Activated CD8-positive, alpha-beta memory T cell treated with anti-CD3 and anti-CD28 coated beads, Interleukin-2, amount 50 U/mL, for 24 hours (primary cell): ENCODE measurements at regions not wholly inside any gene's neighbourhood (a gene's known extent, or its start where the extent isn't known, plus 50 kb on each side); places are given as distances from the start of the nearest gene placed in this dataset.
"Not testable (repeated sequence)": the region's sequence is repeated elsewhere in the genome, so short reads cannot be mapped to it uniquely, and the experiment has no call there.

Experiments
- DNase-seq: peaks from one replicate; pipeline ENCODE4 v3.0.0-alpha.2; 2020; ENCODE audit errors: extremely low read depth

DNA sequence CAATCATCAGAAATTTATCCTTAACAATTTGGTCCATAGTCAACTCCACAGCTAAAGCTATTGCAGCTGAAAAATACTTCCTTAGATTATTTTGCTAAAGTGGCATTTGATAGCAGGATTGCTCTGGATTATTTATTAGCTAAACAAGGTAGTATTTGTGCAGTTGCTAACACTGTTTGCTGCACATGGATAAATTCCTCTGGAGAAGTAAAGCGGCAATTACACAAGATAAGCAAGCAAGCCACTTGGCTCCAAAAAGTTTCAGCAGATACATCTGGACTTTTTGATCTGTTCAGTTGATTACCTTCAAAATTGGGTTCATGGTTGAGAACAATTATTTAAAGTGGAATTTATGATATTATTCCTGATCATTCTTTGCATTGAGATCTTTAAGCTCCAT lies 971.5 kb downstream of the C4orf33 start:
- DNase-seq: no peak

DNA sequence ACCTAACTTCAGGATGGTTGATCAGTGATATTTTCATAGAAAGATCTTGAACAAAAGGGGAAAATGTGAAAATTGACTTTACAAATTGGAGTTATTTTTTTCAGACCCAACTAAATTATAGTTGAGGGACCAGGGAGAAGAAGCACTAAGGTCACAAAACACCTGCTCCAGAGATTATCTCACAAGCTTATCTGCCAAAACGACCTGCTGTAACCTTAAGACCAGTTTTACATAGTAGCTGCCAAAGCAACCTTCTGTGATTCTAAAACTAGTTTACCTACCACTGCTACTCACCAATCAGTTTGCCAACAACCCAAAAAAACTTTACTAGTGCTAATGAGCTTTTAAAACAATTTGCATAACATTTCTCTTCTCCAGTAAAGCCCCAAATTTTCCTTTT lies 972.1 kb downstream of the C4orf33 start:
- no peak for DNase-seq

DNA sequence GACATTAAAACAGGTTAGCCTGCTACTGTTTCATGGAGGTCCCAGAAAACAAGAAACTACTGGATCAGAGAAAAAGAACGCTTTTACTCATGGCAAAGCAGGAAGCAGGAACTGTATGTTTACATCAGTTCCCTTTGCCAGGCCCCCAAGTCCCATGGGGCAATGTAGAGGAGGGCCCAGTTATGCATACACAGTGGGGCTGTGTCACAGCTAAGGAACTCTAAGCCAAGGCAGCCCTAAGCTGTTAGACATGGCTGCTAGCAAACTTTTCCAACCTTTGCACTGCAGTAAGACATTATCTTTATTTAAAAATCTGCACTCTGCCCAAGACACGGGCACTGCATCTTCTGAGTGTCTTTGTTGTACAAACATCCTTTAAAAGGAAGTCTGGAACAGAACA lies 975.8 kb downstream of the C4orf33 start:
- DNase-seq: no peak

DNA sequence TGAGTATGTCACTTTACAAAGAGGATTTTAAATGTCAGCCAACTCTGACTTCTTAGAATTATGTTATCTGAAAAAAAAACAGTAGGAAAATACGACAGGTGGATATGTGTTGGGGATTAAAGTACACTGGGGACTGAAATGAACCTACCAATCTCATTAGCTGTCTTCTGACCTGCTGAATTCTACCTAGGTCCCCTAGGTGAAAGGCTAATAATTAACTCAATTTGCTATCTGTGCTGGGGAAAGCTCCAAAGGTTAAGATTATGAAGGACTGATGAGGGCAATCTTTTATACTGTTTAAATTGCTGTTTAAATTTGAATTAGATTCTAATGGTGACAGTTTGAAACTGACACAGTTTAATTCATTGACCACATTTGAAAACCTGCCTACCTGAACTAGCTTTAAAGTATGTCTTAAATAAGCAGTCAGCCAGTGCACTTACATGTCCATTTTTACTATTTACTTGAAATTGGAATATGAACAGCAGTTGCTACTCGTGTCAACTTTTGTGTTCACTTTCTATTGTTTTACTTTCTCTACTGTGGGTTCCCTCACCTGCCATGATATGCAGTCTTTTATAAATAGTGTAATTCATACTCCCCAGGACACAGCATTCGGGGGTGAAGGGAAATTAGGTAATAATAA lies 977.3 kb downstream of the C4orf33 start:
- DNase-seq: no peak

DNA sequence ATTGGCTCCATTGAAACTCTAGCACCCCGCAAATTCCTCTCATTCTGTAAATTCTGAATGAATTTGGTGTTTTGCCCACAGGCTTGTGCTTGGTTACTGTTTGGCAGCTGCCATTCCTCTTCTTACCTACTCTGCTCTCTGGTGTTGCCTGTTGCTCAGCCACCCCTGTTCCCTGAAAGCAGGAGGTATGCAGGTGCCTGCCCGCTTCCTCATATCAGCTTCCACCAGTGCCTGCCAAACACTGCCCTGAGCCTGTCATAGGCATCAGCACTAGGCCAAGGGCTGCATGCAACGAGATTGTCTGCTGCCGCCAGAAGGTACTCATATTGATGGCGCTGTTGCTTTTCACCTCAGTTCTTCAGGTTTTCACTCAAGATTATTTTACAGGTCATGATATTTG lies 978.1 kb downstream of the C4orf33 start:
- DNase-seq: no peak

DNA sequence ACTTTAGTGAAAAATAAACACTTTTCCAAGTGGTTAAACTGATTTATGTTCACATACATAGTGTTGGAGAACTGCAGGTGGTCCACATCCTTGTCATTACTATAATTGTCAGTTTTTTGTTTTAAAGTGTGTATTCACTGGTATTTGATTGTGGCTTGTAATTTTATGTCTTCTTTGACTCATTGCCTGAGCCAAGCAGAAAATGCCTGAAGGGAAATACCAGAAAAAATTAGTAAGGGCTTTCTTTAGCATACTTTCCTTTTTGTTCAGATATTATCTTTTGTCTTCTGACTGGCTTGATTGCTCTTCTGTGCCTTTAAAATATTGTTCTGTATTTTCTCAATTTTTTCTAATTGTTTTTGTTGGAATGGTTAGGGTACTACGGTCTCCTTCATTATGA lies 981.3 kb downstream of the C4orf33 start:
- no peak for DNase-seq

DNA sequence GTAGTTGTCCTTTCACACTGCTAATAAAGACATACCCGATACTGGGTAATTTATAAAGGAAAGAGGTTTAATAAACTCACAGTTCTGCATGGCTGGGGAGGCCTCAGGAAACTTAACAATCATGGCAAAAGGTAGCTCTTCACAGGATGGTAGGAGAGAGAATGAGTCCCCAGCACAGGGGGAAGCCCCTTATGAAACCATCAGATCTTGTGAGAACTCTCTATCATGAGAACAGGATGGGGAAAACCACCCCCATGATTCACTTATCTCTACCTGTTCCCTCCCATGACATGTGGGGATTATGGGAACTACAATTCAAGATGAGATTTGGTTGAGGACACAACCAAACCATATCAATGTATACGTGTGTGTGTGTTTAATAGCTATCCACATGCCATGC lies 983.1 kb downstream of the C4orf33 start:
- not testable (repeated sequence) for DNase-seq

DNA sequence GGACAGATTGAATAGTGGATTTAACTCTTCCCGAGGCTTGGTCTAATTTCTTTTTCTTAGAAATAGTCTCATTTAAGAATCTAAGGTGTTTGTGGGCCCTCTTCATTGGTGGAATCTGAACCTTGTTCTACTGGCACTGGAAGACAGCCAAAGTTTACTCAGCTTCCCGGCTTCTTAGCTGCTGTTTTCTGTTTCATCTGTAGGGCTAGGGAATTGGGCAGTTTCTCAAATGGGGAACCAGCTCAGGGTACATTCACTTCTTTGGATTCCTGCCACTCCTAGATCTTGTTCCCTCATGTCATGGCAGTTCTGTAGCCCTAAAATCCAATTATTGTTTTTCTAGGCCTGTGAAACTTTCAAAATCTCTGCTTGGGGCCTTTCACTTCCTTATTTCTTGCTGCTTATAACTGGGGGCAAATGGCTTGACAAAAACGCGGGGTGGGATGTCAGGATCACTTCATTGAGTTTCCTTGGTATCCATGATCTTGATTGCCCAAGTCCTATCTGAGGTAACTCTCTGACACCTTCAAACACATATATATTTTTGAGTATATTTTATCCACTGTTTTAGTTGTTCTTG lies 985.0 kb downstream of the C4orf33 start:
- no peak for DNase-seq

DNA sequence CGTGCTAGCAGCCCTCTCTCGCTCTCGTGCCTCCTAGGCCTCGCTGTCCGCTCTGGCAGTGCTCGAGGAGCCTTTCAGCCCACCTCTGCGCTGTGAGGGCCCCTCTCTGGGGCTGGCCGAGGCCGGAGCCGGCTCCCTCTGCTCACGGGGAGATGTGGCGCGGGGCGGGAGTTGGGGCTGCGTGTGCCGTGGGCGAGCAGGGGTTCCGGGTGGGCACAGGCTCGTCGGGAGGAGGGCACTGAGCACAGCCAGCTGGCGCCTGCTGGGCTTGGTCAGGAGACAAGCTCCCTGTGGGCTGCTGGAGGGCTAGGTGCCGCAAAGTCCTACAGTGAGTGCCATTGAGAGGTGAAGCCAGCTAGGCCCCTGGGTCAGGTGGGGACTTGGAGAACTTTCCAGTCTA lies 994.5 kb downstream of the C4orf33 start:
- no peak for DNase-seq

DNA sequence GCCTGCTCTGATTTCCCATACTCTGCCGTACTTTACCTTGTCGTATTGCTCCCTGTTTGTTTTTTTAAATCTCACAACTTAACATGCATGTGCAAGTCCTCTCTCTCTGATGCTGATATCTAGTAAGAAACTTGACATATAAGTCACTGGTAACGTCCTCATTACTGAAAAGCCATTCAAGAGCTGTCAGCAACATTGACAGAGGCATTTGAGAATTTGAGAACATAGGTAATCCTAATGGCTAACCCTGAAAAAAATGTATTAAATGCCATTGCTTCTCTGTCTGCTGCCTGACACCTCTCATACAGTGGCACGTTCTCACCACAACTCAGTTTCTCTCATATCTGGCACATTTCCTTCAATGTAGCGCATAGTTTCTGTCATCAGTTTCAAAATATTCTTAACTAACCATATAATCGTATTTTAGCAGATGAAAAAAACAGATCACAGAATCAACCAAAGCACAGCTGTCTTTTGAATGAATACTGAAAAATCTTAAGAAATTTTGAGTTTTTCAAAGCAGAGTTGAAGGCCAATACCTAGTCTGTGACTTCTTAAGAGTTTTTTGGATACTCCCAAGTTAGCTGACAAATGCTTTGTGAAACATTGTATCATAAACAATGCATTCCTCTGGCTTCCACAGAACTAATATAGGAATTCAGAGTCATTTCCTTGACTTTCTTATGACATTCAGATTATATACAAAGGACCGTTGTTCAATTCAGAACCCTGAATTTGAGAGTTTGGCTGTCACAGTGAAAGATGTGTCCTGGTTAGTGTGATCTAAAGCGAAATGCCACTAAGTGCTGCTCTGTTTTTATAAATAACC lies 996.4 kb downstream of the C4orf33 start:
- no peak for DNase-seq

DNA sequence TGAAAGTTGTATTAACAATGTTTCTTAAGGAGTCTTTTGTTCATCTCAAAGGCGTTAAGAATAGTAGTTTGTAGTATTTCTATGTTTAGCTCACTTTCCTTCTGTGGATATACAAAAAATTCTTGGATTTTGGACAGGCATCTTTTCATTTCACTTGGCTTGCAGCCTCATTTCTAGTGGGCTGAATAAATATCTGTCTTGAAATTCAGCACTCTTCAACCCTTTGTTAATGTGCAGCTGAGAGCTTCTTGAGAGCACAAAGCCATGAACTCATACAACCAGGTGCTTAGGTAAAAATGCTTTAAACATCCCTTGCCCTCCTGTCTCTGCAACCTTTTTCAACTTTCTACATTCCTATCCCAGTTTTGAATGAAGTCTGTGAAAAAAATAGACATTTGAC lies 1003.2 kb downstream of the C4orf33 start:
- DNase-seq: no peak

DNA sequence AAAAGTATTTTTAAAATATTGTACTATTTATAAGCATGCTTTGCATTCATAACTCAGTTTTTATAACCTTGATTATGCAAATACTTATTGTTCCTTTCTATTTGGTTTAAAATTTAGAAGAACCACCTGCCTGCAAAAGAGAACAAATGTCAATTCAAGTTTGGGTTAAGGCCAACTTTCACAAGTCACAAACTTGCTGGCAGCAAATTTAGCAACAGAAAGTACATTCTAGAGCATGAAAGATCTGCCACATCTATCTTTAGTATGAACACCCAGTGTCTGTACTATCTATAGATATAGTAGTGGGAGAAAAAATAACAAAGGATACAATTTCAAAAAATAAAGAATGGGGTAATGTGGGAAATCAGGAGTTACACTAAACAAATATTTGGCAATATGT lies 1014.2 kb downstream of the C4orf33 start:
- no peak for DNase-seq

DNA sequence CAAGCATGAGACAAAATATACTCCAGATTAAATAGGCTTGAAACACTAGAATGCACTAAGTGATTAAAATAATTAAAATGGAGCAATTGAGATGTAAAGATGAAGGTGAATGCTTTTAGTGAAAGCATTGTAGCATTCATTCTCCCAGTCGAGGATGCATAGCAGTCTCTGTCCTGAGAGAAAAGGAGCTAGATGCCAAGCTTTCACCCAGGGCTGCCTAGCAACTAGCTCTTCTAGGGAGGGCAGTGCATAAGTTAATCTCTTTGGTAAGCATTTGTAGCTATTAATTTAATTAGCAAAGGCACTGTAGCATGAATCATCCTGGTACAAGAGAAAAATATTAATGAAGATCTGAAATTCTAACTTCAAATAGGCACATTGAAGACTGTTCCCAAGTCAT lies 1014.8 kb downstream of the C4orf33 start:
- DNase-seq: no peak

DNA sequence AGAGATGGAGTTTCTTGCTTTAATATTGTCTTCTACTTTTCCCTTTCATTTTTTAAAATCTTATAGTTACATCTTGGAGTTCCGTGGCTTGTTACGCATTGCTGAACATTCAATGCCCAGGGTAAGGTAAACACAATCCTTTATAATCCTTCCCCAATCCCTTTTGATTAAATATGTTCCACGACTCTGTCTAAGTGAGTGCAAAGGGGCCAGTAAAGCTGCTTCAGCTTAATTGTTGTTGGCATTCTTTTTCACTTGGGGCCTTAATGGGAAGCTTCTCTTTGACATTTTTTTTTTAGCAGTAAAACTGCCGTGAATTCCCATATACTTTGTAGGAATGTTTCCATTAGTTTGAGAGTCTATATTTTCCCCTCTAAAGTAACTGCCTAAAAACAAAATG lies 1028.1 kb downstream of the C4orf33 start:
- no peak for DNase-seq

DNA sequence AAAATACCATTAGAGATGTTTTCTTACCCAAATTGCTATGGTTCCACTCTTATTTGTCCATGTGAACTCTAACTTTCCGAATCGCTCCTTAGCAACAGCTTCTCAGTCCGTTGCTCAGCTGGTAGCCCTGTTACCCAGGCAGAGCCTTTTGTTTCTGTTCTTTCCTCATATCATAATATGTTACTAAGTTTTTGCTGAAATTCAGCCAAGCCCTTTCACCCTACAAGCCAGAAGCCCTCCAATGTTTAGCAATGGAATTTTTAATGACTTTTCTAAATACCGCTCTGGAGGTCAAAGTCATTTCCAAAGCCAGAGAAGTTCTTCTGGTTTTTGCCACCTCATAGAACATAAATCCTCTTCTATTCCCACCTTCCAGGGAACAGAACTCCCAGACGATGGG lies 1029.5 kb downstream of the C4orf33 start:
- no peak for DNase-seq

DNA sequence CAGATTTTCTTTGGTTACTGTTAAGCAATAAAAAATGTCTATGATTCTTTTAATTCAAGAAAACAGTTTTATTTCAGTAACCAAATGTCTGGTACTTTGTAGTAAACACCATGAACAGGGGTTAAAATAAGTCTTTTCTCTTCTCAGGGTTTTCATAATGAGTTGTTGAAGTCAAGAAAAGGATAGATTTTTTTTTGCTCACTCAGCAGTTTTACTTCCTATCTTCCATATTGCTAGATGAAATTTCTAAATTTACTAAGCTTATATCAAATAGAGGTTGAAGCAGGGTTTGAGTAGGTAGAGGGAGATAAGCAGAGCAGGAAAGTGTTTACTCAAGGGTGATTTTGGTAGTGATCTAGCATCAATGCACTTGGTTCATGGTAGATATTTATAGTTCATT lies 1031.3 kb downstream of the C4orf33 start:
- no peak for DNase-seq

DNA sequence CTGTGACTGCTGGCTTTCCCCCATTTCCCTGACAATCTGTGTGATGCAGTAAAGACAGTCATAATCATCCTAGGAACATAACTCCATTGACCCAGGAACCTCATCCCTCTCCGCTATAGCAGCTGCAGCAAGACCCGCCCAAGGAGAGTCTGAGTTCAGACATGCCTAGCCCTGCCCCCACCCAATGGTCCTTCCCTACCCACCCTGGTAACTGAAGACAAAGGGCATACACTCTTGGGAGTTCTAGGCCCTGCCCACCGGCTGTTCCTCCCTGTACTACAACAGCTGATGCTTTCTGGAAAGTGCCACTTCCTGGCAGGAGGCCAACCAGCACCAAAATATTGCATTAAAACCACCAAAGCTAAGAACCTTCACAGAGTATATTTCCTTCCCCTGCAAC lies 1035.6 kb downstream of the C4orf33 start:
- DNase-seq: no peak

DNA sequence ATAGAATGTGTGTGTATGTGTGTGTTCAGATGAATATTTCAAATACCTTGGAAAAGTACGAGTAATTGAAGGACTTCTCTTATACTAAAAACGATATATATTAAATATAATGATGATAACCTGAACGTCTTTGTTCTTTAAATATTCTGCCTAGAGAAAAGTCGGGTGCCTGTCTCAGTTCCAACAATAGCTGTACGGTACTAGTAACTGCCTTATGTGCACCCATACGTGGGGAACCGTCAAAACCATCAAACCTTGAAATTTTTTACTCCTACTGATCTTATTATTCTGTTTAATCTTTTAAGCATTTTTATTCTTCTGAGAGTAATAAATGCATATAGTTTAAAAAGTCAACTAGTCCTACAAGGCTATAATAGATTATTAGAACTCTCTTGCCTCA lies 1045.7 kb downstream of the C4orf33 start:
- no peak for DNase-seq

DNA sequence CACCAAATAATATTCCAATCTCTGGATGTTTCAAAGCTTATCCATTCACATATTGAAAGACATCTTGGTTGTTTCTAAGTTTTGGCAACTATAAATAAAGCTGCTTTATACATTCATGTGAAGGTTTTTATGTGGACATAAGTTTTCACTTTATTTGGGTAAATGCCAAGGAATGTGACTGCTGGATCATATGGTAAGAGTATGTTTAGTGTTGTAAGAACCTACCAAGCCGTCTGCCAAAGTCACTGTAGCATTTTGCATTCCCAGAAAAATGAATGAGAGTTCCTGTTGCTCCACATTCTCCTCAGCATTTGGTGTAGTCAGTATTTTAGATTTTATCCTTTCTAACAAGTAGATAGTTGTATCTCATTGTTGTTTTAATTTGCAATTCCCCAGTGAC lies 1047.7 kb downstream of the C4orf33 start:
- no peak for DNase-seq

DNA sequence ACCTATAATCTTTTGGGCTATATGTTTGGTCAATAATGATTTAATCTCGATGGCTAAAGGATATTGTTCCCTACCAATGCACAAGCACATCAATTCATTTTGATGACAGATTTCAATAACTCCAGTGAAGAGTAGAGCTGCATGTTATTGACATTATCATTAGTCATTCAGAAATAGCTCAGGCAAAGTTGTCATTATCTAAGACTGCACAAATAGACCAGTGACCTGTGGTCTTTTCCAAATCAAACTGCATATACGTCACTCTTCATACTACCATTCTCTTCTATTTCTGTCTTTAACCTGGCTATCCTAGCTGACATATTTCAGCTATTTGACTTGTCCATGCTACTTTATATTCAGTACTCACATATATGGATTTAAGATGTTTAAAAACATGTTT lies 1050.8 kb downstream of the C4orf33 start:
- no peak for DNase-seq

DNA sequence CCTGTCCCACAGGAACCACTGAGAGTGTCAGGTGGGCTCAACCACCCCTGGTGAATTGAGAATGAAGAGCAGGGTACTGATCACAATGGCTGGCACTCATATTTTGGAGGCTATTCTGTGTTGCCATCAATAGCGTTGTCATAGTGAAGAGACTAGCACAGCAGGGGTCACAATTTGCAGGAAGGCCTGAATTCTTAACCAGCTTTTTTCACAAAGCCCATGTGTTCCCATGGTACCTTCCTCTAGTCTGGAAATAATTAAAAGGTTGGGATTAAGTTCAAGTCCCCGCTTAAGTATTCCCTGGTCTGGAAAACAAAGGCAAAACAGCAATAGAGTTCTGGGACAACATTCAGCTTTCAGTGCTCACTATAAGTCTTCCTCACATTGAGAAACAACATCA lies 1051.7 kb downstream of the C4orf33 start:
- DNase-seq: no peak

DNA sequence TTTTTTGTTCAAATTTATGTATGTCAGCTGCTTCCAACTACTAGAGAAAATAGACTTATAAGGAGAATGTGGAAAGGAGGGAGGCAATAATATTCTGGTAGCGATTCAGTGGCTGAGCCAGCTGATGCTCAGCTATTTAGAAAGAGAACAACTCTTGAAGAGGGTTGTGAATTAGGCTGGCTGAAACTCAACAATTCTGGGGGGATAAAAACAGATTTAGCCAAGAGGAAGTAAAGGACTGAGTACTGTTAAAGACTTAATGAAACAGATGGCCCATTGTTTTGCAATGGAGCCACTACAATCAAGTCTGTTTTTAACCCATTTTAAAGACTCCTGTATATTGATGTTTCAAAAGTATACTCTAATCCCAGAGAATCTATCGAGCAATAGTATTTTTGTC lies 1058.9 kb downstream of the C4orf33 start:
- DNase-seq: no peak

DNA sequence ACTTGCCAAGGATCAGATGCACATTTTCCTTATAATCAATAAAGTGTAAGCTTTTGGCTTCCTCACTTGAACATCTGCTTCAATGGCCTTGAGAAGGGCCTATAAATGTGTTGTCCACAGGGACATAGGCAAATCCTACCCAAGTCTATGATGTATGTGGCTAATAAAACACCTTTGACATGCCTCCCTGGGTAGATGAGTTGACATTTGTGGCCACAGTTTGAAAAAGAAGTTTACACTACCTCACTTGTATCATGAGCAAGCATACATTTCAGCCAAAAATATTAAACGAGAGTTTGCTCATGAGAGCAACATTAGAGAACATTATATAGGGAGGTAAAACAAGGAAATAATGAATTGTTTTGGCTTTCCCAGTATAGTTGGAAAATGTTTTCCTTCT lies 1067.7 kb downstream of the C4orf33 start:
- DNase-seq: no peak
